Glomerular visceral epithelial cell (primary cell): ENCODE measurements at regions not wholly inside any gene's neighbourhood (a gene's known extent, or its start where the extent isn't known, plus 50 kb on each side); places are given as distances from the start of the nearest gene placed in this dataset.

Source experiments
- DNase-seq: peaks from one replicate; pipeline ENCODE4 v3.0.0-alpha.2; 2016; ENCODE audit errors: extremely low spot score

DNA sequence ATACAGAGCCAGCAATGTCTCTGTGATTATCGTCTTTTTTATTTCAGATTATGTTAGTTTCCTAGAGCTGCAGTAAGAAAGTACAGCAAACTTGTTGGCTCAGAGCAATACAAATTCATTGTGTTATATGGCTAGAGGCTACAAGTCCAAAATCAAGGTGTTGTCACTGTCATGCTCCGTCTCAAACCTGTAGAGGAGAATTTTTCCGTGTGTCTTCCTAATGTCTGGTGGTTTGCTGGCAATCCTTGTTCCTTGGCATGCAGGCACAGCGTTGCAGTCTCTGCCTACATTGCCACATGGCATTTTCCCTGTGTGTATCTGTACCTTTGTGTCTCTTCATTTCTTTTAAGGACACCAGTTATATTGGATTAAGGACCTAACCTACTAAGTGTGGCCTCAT, 244.4 kb downstream of the LRRIQ3 start:
- DNase-seq: no peak

DNA sequence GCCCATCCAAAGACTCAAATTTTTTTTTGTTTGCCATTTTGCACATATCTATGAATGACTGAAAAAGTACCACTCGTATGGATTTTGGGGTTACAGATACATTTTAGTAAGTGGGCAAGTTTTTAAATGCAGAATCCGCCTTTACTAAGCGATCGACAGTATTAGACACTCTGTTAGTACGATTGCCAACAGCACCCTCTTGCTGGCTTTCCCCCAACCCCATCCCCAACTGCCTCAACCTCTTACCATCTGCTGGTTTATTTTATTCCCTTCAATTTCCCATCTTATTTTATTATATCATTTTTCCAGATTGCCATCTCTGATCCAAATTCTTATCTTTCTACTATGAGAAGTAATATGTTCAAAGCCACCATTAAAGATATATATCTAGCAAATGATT, 244.8 kb downstream of the LRRIQ3 start:
- no peak for DNase-seq

DNA sequence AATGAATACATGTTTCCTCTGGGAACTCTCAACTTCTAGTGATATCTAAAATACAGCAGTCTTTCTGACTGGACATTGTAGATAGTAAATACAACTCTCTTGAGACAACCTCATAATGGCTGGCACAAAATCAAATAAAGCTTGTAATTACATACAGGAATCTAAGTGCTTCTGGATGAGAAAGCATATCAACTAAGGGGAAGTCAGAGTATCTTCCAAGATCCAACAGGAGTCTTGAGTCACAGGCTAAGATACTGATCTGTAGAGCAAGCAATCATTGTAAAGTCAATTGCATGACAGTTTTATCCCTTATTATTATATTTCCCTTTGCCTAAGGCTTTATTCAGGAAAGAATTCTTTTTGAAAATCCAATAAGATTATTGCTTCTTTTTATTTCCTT, 249.9 kb downstream of the LRRIQ3 start:
- no peak for DNase-seq

DNA sequence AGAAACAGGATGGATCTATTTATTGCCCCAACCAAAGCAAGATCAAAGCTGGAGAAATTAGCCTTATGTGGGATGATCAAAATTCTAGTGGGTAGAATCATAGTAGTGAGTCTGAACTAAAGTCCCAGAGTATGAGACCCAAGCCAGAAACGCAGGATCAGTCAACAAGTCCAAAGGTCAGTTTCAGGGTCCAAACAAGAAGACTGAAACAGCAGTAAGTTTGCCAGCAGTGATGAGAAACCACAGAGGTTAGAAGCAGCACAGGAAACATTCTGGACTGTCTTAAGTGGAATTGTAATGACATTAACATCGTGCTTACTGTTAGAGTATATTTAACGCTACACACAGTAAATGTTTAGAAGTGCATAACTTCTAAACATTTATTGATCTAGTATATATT, 251.0 kb downstream of the LRRIQ3 start:
- no peak for DNase-seq

DNA sequence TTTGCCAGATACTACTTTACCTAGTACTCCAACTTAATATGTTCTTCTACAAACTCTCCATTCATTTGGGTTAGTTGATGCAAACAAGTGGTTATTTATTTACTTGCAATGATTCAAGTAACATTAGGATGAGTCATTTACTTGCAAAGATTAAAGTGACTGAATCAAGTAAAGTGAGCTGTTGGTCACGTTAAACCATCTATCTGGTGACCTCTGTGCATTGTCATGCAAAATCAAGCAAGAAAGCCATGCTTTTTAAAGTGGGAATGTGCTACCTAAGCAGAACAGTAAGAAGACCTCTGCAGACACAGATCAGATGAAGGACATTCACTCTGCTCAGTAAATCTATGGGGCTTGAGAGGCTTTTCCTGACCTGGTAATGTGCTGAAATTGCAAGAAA, 254.7 kb downstream of the LRRIQ3 start:
- peak; percentile 2 for DNase-seq

DNA sequence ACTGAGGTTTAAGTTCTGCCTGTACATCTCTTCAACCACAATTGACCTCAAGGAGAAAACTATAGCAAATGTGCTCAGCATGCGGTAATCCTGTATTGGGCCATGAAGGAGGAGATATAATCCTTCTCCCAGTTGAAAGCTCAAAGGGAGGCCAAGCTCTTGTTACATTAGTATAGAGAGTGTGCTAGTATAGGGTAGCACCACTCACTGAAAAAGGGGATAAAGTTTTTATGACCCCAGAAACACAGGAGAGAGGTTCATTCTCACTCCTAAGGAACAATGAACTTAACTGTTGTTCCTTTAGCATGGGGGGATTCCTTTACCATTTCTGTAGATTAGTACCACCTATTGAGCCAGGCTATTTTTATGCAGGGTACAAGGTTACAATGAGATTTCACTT, 267.7 kb downstream of the LRRIQ3 start:
- DNase-seq: no peak

DNA sequence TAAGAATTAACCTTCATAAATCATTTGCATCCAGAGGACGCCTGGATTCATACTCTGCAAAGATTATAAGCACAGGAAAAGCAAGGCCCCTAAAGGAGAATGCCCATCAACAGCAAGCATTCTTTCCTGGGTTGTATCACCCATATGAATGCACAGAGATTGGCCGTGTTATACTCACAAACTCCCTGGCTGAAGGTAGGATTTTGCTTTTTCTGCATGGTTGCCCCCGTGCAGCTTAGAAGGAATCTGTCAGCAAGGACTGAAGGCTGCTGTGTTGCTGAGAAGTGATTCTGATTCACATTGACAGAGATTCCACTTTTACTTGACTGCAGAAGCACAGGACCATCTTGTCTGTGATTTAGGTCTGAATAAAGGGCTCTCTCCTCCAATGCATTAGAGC, 283.0 kb downstream of the LRRIQ3 start:
- DNase-seq: peak; percentile 51

DNA sequence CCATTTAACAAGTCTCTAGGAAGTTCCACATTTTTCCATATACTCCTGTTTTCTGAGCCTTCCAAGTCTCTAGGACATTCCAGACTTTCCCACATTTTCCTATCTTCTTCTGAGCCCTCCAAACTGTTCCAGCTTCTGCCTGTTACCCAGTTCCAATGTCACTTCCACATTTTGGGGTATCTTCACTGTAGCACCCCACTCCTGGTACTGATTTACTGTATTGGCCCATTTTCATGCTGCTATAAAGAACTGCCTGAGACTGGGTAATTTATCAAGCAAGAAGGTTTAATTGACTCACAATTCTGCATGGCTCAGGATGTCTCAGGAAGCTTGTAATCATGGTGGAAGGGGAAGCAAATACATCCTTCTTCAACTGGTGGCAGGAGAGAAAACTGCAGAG, 285.0 kb downstream of the LRRIQ3 start:
- no peak for DNase-seq

DNA sequence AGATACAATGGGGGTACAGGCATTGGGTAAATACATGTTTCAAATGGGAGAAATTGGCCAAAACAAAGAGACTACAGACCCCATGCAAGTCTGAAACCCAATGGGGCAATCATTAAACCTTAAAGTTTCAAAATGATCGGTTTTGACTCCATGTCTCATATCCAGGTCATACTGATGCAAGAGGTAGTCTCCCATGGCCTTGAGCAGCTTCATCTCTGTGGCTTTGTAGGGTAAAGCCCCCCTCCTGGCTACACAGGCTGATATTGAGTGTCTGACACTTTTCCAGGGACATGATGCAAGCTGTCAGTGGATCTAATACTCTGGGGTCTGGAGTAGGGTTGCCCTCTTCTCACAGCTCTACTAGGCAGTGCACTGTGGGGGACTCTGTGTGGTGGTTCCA, 286.1 kb downstream of the LRRIQ3 start:
- no peak for DNase-seq

DNA sequence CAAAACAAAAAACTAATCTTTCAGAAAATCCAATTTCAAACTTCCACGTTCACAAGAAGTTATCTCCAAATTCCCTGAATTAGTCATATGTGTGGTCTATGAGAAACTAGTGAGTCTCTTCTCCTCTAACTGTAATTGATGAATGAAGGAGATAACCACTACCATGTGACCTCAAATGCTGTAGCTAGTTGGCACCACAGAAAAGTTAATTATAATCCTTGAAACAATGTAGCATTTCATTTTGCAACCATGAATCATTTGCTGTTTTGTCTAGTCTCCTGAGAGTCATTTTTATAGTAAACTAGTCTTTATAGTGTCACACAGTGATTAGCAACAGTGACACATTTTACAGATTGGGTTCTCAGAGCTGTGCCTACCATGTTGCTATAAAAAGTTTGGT, 287.5 kb downstream of the LRRIQ3 start:
- peak; percentile 50 for DNase-seq

DNA sequence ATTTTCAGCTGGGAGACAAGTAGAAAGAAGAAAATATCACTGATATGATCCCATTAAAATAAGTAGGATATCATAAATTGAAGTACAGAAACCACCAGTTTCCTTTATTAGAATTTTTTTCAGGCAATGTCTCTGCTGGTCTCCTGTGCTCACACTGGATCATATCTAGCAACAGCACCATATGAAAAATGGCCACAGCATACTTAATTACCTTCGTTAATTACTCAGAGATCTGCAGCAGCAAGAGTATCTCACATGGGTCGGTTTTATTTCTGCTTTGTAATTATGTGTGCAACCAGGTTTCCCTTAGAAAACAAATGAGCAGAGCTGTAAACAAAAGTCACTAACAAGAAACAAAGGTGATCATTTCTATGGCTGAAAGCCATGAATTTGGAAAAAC, 287.9 kb downstream of the LRRIQ3 start:
- no peak for DNase-seq

DNA sequence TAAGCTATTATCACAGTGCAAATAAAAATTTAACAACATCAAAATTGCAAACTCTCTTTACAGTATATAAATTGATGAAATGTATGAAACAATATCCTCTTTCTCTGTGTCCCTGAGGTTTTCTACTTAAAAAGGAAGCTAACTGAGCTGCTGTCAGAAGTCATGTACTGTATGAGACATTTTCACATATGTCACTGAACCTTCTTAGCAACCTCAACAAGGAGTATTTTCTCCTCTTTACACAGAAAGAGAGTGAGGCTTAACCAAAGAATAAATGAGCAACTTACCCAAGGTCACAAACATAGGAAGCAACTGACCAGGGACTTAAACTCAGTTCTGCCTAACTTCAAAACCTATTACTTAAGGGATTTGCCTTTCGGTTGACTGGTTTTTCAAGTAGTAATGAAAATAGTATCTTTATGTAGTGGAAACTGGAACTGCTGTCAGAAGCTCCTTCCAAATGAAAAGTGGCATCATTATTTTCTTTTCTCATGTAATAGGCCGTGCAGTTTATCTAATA, 288.9 kb downstream of the LRRIQ3 start:
- DNase-seq: peak; percentile 11

DNA sequence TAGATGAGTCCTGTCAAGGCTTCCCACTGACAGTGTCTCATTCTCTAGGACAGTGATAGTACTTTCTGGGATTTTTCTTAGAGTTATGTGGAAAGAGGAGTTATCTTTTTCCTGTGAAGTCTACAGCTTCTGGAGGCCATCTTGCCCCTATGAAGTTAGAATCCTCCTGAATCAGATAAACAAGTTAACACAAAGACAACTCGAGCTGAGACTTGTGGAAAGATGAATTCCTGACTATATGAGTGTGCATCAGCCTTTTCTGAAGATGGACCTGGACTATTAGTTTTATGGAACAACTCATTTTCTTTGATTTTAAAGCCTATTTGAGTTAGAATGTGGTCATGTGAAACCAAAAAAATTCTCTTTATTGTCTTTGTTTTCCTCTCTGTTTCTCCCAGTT, 290.9 kb downstream of the LRRIQ3 start:
- no peak for DNase-seq

DNA sequence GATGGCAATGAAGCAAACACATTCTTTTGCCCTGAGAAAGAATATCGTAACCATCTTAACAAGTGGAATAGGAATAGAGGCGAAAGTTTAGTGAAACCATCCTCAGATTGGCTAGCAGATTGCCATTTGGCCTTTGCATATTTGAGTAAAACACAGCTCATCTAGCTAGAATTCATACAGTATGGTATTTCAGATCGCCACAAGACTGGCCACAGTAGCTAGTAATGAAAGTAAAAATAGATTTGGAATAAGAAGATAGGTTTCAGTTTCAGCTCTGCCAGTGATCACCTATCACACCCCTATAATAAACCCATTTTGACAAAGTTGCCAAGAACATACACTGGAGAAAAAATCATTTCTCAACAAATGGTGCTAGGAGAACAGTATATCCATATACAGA, 294.9 kb downstream of the LRRIQ3 start:
- no peak for DNase-seq

DNA sequence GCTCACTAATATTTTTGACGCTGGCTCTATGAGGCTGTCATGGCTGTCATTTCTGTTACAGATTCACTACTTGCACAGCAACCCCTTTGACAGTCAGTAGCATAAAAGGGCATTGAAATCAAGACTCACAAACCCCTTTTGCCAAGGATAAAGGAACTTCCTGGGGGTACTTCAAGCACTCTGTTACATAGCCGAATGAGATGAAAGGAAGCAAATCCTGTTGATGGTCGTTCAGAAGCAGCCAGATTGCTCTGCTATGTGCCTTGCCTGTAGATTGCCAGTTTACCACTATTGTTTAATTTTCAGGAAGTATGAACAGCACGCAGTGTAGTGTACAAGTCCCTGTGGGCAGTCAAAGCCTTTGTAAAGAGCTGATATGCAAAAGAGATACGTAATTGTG, 296.2 kb downstream of the LRRIQ3 start:
- no peak for DNase-seq

DNA sequence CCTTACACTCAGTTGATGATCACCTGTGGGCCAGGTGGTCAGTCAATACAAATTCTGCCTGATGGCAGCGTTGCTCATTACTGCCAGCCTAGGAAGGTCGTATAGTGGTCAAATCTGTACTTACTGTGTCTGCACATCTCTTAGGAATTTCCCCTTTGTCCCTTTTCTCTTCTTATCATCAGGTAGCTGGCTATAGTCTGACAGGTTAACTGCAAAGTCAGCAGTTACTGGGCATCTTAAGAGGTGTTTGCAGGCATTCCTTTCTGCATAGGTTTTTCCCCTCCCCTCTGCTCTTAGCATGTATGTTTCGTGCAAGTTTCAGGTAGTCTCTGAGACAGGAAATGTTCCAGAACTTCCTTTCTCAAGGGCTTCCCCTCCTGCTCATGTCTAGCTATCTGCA, 298.7 kb downstream of the LRRIQ3 start:
- DNase-seq: no peak

DNA sequence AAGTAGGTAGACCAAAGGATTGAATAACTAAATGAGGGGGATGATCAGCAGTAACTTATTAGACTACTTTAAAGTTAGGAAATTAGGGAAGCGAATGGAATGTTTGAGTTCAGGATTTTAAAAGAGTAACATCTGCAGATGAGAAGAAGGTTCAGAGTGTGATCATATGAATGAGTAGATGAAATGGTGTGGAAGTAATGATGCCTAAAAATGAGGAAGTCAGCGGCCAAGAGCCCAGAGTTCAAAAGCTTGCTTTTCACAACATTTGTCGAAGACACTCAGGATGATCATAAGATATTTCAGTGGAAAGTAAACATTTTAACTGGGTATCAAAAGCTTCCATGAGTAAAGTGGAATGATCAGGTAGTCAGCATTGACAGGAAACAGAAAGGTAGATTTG, 299.4 kb downstream of the LRRIQ3 start:
- DNase-seq: no peak

DNA sequence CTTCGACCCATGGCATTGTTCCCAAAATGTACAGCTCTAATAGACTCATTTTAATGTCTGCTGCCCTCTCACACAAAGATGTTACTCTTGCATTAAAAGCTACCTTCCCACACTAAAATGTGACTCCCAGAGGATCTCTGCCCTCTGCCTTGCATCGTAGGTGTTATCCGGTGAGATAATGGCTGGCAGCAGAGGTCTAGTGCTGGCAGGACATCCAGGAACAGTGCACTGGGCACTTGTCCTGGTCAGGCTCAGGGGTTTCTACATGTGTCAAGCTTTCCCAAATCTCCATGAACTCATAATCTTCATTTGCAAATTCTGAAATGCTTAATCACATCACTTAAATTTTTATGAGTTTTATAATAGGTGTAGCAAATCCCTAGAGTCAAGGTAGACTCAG, 310.6 kb downstream of the LRRIQ3 start:
- no peak for DNase-seq

DNA sequence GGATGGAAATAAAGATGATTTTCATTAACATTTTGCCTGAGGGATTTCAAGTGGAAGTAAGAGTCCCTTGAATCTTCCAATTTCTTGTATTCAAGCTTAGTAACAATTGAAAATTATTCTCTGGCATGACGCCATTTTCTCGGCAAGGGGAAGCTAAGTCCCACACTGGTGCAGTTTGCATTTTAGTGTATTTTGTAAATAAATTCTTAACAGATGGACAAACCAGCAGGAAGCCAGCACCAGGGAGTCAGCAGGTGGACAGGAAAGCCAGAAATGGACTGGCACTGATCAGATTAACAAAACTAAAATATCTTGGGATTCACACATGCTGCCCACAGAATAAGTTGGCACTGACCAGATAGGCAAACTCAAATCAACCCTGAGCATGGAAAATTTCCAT, 311.3 kb downstream of the LRRIQ3 start:
- no peak for DNase-seq

DNA sequence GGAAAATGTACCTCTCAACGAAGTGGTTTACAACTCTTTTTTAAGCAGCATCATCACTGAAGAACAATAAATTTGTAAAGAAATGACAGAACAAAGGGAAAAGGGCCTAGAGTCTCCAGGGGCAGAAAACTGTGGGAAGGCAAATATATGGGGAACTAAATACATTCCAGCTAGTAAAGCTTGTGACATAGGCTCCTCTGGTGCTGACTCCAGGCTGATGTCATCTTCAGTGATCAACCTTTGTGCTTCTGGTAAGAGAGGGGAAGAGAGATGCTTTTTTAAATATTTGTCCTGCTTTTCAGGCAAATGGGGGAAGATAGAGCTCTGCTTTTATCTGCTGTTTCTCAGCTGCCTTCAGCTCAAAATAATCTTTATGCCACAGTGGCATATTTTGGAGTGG, 323.2 kb downstream of the LRRIQ3 start:
- no peak for DNase-seq

DNA sequence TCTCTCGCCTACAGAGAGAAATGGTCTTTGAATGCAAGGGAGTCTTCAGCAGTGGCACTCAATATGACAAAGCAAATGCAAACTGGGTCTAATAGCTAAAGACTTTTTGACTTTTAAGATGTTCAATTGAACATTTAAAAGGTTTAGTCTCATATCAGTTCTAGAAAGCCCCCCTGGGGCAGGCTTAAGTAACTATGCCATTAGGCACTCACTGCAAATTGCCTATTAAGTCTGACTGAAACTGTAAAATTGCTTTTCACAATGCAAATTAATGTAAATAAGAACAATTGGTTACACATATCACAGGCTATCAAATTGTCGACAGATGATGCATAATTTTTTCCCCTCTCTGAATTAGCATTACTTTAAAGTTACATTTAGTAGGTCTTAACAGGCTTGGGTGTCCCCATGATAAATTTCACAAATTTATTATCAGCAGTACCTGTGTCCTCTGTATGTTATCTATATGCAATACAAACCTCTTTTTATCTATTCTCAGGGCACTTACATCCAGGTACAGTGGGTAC, 329.1 kb downstream of the LRRIQ3 start:
- DNase-seq: no peak

DNA sequence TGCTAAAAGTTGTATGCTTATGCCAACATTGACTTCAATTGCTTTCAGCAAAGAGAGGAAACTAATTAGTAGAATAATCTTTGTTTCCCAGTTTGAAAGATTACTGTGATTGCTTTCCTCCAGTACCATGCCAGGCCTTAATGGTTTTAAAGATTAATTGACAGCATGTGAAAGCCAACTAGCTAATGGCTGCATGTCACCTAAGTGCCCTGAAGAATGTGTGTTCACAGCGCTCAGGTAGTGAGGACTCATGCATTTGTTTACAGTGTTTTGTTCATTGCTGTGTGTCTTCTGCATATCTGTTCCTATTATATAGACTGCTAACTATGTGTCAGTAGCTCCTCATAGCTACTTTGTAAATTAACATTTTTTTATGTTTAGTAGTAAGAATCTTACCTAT, 335.6 kb downstream of the LRRIQ3 start:
- DNase-seq: no peak

DNA sequence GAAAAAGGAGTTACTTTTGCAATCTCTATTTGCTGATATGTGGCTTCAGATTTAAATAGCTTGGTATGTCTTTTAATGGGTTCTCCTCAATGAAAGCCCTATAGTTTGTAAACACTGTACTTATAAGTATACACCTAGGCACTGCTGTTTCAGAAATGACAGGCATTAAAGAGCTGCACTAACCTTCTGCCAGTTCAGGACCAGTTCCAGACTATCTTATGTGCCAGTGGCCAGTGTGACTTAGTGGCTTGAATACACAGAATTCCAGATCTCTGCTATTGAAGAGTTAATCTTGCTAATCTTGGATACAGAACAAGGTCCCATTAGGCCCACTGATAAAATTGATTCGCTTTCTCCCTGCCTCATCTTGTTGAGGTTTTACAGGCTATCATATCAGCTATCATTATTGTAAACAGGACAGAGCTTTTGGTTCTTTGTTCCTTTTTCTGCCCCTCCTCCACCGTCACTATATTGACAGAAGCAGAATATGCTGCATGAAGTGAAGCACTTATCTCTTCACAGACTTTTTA, 337.5 kb downstream of the LRRIQ3 start:
- DNase-seq: no peak

DNA sequence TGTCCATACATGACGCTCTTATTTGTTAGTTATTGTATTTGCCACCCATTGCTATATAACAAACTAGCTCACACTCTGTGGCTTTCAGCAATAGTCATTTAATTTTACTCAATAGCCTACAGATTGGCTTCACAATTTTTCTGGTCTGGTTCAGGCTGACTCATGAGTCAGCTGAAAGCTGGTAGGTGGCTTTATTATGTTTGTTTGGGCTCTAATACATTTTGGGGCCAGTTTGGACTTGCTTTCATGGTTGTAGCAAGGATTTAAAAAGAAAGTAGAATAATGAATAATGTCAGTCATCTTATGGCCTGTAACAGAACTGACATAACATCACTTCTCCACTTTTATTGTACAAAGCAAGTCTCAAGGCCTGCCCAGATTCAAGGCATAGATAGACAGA, 338.7 kb downstream of the LRRIQ3 start:
- DNase-seq: no peak
